ENCODE measurements at regions not wholly inside any gene's neighbourhood (a gene's known extent, or its start where the extent isn't known, plus 50 kb on each side); places are given as distances from the start of the nearest gene placed in this dataset.
"Not testable (repeated sequence)": the region's sequence is repeated elsewhere in the genome, so short reads cannot be mapped to it uniquely, and the experiment has no call there.

GRCh38 chr6:141521440-141521839, 611.3 kb upstream of the GJE1 start:
- Histone ChIP-seq H3K27ac (no peak overlapping the region), H3K36me3 (no peaks in the 10 kb centered on the region), H3K9me3 (no peaks in the 10 kb centered on the region), H3K27me3 (no peaks in the 10 kb centered on the region), H3K4me3 (no peak overlapping the region), H3K4me1 (no peaks in the 10 kb centered on the region)
- DNase-seq (no peak), ATAC-seq (no peak)
- intact Hi-C loops (cut with DNase I): no loop called here
- TF ChIP-seq, protein P1, sequence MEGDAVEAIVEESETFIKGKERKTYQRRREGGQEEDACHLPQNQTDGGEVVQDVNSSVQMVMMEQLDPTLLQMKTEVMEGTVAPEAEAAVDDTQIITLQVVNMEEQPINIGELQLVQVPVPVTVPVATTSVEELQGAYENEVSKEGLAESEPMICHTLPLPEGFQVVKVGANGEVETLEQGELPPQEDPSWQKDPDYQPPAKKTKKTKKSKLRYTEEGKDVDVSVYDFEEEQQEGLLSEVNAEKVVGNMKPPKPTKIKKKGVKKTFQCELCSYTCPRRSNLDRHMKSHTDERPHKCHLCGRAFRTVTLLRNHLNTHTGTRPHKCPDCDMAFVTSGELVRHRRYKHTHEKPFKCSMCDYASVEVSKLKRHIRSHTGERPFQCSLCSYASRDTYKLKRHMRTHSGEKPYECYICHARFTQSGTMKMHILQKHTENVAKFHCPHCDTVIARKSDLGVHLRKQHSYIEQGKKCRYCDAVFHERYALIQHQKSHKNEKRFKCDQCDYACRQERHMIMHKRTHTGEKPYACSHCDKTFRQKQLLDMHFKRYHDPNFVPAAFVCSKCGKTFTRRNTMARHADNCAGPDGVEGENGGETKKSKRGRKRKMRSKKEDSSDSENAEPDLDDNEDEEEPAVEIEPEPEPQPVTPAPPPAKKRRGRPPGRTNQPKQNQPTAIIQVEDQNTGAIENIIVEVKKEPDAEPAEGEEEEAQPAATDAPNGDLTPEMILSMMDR (IDR thresholded peaks at IDR 0.05): no peak
- no peak for TF ChIP-seq POLR2A (IDR thresholded peaks at IDR 0.05)

GRCh38 chr6:141513830-141514229, 618.9 kb upstream of the GJE1 start:
- 60 to 83% (median 67%) methylated on average over 1 of the region's 1 CpG for WGBS, 4 donors
- no peak for ATAC-seq

DNA sequence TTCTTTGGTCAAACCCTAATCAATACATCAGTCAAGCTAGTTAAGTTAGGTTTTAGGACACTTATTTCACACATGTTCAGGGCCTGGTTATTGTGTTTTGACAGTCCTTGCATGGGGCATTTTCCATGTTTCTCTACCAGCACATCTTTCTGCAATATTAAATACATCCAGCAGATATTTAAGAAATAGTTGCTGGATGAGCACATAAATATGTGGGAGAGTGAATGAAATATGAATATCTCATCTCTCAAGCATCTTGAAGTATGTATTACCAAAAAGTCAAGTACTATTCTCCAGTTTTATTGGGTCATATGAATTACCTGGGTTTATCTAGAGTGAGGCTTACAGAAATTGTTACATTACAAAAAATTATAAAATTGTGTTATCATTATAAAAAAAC, 621.9 kb upstream of the GJE1 start:
- Histone ChIP-seq H3K4me3 (no peak overlapping the region), H3K27ac (no peak overlapping the region), H3K27me3 (no peaks in the 10 kb centered on the region), H3K36me3 (no peaks in the 10 kb centered on the region), H3K4me1 (peaks cover 0 to 6% (median 0%) of the 10 kb centered on the region in 12 donors), H3K9me3 (peaks cover 0 to 16% (median 9%) of the 10 kb centered on the region in 12 donors)
- no peak for TF ChIP-seq POLR2A (IDR thresholded peaks at IDR 0.05)
- TF ChIP-seq, protein P1 (IDR thresholded peaks at IDR 0.05): no peak
- DNase-seq (no peak), ATAC-seq (no peak)
- intact Hi-C loops (cut with DNase I): no loop called here

More at GRCh38 chr6:141513830-141514229, 618.9 kb upstream of the GJE1 start:
- intact Hi-C loops (cut with DNase I): no loop called here
- TF ChIP-seq, protein P1 (IDR thresholded peaks at IDR 0.05): no peak
- no peak for TF ChIP-seq POLR2A (IDR thresholded peaks at IDR 0.05)
- no peak overlapping the region for H3K4me3 ChIP-seq
- no peaks in the 10 kb centered on the region for H3K27me3 ChIP-seq
- no peaks in the 10 kb centered on the region for H3K9me3 ChIP-seq
- H3K36me3 ChIP-seq: no peaks in the 10 kb centered on the region
- no peak for DNase-seq
- peaks cover 0 to 6% (median 0%) of the 10 kb centered on the region in 12 donors for H3K4me1 ChIP-seq
- H3K27ac ChIP-seq: no peak overlapping the region

GRCh38 chr6:141506062-141506461, 626.7 kb upstream of the GJE1 start:
- intact Hi-C loops (cut with DNase I); ATAC-seq: not testable (repeated sequence)
- WGBS, 4 donors: 91 to 100% (median 96%) methylated on average over 1 of the region's 1 CpG

DNA sequence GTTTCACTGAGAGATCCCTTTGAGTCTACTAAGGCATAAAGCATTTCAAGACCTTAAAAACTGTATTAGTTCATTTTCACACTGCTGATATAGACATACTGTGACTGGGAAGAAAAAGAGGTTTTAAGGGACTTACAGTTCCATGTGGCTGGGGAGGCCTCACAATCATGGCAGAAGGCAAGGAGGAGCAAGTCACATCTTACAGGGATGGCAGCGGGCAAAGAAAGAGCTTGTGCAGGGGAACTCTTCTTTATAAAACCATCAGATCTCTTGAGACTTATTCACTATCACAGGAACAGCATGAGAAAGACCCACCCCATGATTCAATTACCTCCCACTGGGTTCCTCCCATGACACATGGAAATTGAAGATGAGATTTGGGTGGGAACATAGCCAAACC, 628.4 kb upstream of the GJE1 start:
- H3K27me3 ChIP-seq; H3K36me3 ChIP-seq; H3K27ac ChIP-seq; intact Hi-C loops (cut with DNase I); ATAC-seq; DNase-seq; H3K4me3 ChIP-seq; H3K4me1 ChIP-seq: not testable (repeated sequence)
- WGBS, 4 donors: 94 to 100% (median 99%) methylated on average over 1 of the region's 1 CpG
- peaks cover 0 to 26% (median 18%) of the 10 kb centered on the region in 12 donors for H3K9me3 ChIP-seq

More at GRCh38 chr6:141506062-141506461, 626.7 kb upstream of the GJE1 start:
- DNase-seq, H3K27me3 ChIP-seq, H3K36me3 ChIP-seq, H3K4me1 ChIP-seq, H3K27ac ChIP-seq, H3K4me3 ChIP-seq: not testable (repeated sequence)
- H3K9me3 ChIP-seq: peaks cover 0 to 26% (median 18%) of the 10 kb centered on the region in 12 donors

All from heart left ventricle (tissue), 16 donors.